HUES6 (cell line): ENCODE measurements at regions not wholly inside any gene's neighbourhood (a gene's known extent, or its start where the extent isn't known, plus 50 kb on each side); places are given as distances from the start of the nearest gene placed in this dataset.
"Not testable (repeated sequence)": the region's sequence is repeated elsewhere in the genome, so short reads cannot be mapped to it uniquely, and the experiment has no call there.

ENCODE experiments used
- H3K27ac ChIP-seq: 2 replicates; pipeline ENCODE4 v1.7.0; 2013; ENCODE audit warnings: low read depth, mild to moderate bottlenecking, low read length, inconsistent platforms
- H3K27me3 ChIP-seq: 2 replicates; pipeline ENCODE4 v1.6.1; 2013; ENCODE audit warnings: low read length; ENCODE audit not compliant: control insufficient read depth, insufficient read depth
- H3K36me3 ChIP-seq: 2 replicates; pipeline ENCODE4 v1.6.1; 2013; ENCODE audit warnings: low read length; ENCODE audit not compliant: control insufficient read depth, insufficient read depth
- H3K4me1 ChIP-seq: 2 replicates; pipeline ENCODE4 v1.6.1; 2013; ENCODE audit warnings: low read length; ENCODE audit not compliant: control insufficient read depth, insufficient read depth
- H3K4me3 ChIP-seq: 2 replicates; pipeline ENCODE4 v1.5.1; 2013; ENCODE audit warnings: low read depth, low read length
- H3K9ac ChIP-seq: one replicate; pipeline ENCODE4 v1.6.1; 2013; ENCODE audit warnings: mild to moderate bottlenecking, low read length
- H3K9me3 ChIP-seq: 2 replicates; pipeline ENCODE4 v1.6.1; 2013; ENCODE audit warnings: low read depth, low read length; ENCODE audit not compliant: control insufficient read depth, insufficient read depth

DNA sequence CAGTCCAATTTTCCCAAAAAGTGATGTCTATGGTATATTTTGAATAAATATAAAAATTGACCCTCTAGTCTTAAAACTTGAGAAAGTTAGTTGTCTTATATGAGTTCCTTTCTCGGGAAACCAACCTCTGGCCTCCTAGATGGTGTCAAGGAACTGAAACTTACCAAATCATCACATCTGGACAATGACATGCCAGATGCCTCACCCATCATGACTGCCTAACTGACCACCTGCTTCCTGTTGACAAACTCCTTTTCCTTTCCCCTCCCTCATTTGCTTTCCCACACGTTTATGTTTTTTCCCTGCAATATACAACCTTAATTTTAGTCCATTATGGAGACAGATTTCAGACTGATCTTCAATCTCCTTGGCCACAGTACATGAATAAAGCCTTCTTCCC, 731.0 kb downstream of the EPHA7 start:
- Histone ChIP-seq H3K9me3 (no peaks in the 10 kb centered on the region), H3K27me3 (no peaks in the 10 kb centered on the region), H3K4me3 (no peak overlapping the region), H3K36me3 (no peaks in the 10 kb centered on the region), H3K9ac (no peak overlapping the region), H3K27ac (no peak overlapping the region), H3K4me1 (no peaks in the 10 kb centered on the region)

GRCh38 chr6:92687278-92687677, 732.1 kb downstream of the EPHA7 start:
- Histone ChIP-seq H3K4me1 (no peaks in the 10 kb centered on the region), H3K27ac (no peak overlapping the region), H3K27me3 (no peaks in the 10 kb centered on the region), H3K36me3 (no peaks in the 10 kb centered on the region), H3K9me3 (no peaks in the 10 kb centered on the region), H3K4me3 (no peak overlapping the region), H3K9ac (no peak overlapping the region)

GRCh38 chr6:92684386-92684785, 735.0 kb downstream of the EPHA7 start:
- Histone ChIP-seq H3K4me3 (no peak overlapping the region), H3K27me3 (no peaks in the 10 kb centered on the region), H3K27ac (no peak overlapping the region), H3K9me3 (no peaks in the 10 kb centered on the region), H3K9ac (no peak overlapping the region), H3K36me3 (no peaks in the 10 kb centered on the region), H3K4me1 (no peaks in the 10 kb centered on the region)

DNA sequence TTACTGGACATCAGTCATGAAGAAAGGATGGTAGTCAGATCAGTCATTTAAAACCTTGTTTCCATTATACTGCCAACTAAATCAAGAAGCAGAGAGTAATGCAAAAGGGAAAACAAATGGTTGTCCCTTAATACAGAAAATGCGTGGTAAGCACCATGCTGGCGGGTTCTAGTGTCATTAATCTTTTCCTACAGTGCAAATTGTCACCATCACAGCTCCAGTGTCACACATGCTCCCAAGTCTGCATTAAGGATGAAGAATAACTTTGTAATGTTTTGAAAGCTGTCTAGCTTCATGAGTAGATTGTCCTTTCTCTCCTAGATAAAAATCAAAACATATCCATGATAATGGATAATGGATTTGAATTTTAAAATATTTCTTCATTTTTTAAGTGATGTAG, 735.6 kb downstream of the EPHA7 start:
- no peaks in the 10 kb centered on the region for H3K27me3 ChIP-seq
- H3K4me3 ChIP-seq = no peak overlapping the region
- H3K4me1 ChIP-seq = no peaks in the 10 kb centered on the region
- no peak overlapping the region for H3K27ac ChIP-seq
- H3K36me3 ChIP-seq = no peaks in the 10 kb centered on the region
- no peaks in the 10 kb centered on the region for H3K9me3 ChIP-seq
- H3K9ac ChIP-seq = no peak overlapping the region

GRCh38 chr6:92682516-92683398, 736.6 kb downstream of the EPHA7 start:
- Histone ChIP-seq H3K4me3 (no peak overlapping the region), H3K9me3 (no peaks in the 10 kb centered on the region)

DNA sequence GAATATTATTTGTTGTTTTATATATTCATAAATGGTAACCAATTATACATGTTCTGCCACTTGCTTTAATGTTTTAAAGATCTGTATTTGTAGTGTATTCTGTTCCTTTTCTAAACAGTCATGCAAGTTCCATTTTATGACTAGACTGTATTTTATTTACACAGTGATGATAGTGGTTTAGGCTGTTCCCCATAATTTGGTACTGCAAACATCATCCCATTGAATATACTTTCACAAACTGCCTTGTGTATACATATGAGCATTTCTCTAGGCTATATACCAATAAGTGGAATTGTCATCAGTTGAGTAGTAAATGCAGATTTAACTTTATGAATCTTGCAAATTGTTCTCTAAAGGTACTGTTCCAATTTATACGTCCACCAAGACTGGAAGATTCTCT, 738.0 kb downstream of the EPHA7 start:
- H3K9ac ChIP-seq = no peak overlapping the region
- H3K4me1 ChIP-seq = no peaks in the 10 kb centered on the region
- H3K9me3 ChIP-seq = no peaks in the 10 kb centered on the region
- H3K4me3 ChIP-seq = no peak overlapping the region
- H3K27ac ChIP-seq = no peak overlapping the region
- H3K27me3 ChIP-seq = no peaks in the 10 kb centered on the region
- H3K36me3 ChIP-seq = no peaks in the 10 kb centered on the region

More at GRCh38 chr6:92682516-92683398, 736.6 kb downstream of the EPHA7 start:
- Histone ChIP-seq H3K4me1 (no peaks in the 10 kb centered on the region), H3K27me3 (no peaks in the 10 kb centered on the region), H3K9ac (no peak overlapping the region), H3K36me3 (no peaks in the 10 kb centered on the region), H3K27ac (no peak overlapping the region)

DNA sequence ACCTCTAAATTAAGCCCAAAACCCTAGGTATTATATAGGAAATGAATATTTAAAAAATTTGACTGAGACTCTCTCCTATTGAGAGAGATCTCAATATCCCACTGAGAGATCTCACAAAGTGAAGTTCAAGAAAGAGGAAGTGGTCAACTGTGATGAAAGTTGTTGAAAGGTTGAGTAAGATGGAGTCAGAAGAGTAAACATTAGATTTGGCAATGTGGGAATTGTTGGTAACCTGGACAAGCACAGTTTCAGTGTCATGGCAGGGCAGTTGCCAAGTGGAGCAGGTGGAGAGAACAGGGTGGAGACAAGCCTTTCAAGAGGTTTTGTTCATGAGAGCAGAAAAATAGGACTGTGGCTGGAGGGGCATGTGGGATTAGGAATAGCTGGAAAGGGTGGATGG, 747.9 kb downstream of the EPHA7 start:
- not testable (repeated sequence) for H3K9me3 ChIP-seq, H3K27me3 ChIP-seq, H3K4me3 ChIP-seq, H3K4me1 ChIP-seq, H3K27ac ChIP-seq, H3K9ac ChIP-seq, H3K36me3 ChIP-seq

DNA sequence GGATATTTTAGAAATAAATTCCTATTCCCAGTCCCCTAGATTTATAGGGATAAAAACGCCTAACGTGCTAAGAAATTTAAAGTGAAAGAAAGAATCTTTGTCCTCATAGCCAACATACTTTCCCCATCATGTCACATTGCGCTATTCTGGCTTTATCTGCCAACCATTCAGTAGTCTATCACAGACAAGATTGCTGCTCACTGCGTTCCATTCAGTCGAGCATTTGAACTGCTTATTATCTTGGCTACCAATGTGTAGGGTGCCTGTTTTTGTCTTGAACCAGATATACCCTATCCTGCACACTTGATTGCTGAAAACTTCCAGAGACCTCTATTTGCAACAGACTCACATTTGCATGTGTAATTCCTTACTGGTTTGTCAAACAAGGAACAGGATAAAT, 751.5 kb downstream of the EPHA7 start:
- Histone ChIP-seq H3K4me1 (no peaks in the 10 kb centered on the region), H3K9me3 (no peaks in the 10 kb centered on the region), H3K27me3 (no peaks in the 10 kb centered on the region), H3K4me3 (no peak overlapping the region), H3K9ac (no peak overlapping the region), H3K27ac (no peak overlapping the region), H3K36me3 (no peaks in the 10 kb centered on the region)

DNA sequence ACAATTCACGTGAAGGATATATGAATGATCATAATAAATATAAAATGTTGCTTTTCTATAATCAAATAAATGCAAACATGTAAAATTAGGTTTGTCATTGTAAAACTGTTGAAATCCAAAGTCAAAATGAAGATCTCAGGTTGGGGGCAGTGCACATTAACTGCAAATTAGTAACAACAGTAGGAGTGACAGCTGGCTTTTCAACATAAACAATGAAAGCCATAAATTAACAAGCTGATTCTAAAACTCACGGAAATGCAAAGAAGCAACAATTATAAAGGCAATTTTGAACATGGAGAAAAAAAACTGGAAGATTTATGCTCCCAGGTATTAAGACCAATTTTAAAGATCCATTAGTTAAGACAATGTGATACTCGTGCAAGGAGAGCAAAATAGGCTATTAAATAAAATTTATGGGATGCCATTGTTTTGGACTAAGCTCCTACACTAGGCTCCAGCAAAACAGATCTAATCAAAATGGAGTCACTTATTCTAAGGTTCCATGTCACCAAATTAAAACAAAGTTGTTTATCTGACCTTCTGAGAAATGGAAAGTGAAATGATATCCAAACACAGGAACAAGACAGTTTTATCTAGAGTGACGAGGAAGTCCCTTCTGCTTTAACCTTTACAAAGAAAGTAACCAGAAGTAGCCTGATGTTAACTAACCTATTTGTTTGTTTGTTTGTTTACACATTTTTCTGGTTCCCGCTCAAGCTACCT, 770.8 kb downstream of the EPHA7 start:
- Histone ChIP-seq H3K27me3 (no peaks in the 10 kb centered on the region), H3K4me1 (no peaks in the 10 kb centered on the region), H3K4me3 (no peak overlapping the region)

GRCh38 chr6:92647630-92648029, 771.7 kb downstream of the EPHA7 start:
- H3K4me1 ChIP-seq = no peaks in the 10 kb centered on the region
- no peak overlapping the region for H3K9ac ChIP-seq
- no peak overlapping the region for H3K4me3 ChIP-seq
- no peaks in the 10 kb centered on the region for H3K27me3 ChIP-seq
- no peaks in the 10 kb centered on the region; the same call in 1 of the 2 replicates for H3K9me3 ChIP-seq
- H3K27ac ChIP-seq = no peak overlapping the region
- H3K36me3 ChIP-seq = no peaks in the 10 kb centered on the region

More for the DNA sequence above, 770.8 kb downstream of the EPHA7 start:
- Histone ChIP-seq H3K9ac (no peak overlapping the region), H3K36me3 (no peaks in the 10 kb centered on the region), H3K27ac (no peak overlapping the region), H3K9me3 (no peaks in the 10 kb centered on the region; the same call in 1 of the 2 replicates)

DNA sequence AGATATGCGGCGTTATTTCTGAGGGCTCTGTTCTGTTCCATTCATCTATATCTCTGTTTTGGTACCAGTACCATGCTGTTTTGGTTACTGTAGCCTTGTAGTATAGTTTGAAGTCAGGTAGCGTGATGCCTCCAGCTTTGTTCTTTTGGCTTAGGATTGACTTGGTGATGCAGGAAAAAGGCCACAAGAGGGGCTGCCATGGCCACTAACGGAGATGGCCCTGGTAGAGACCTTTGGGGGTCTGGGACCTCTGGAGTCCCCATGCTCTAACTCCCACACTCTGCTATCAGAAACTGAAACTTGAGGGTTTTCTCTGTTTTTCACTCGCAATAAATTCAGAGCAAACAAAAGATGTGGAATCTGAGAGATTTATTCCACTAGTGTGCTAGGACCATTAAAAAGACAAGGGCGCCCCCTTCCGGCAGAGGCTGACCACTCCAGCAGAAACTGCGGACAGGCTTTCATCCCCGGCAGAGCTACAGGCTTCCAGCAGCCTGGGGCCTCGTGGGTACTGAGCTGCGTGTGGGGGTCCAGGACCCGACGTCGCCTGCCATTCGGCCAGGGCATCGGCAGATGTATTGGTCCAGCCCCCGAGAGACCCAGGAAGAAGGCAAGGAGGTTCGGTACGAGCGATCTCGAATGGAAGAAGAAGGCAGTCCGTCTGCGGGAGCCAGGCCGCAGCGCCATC, 775.1 kb downstream of the EPHA7 start:
- not testable (repeated sequence) for H3K9me3 ChIP-seq, H3K27ac ChIP-seq, H3K9ac ChIP-seq, H3K27me3 ChIP-seq, H3K4me3 ChIP-seq, H3K36me3 ChIP-seq, H3K4me1 ChIP-seq
